Transverse colon (tissue), 4 donors: ENCODE measurements at regions not wholly inside any gene's neighbourhood (a gene's known extent, or its start where the extent isn't known, plus 50 kb on each side); places are given as distances from the start of the nearest gene placed in this dataset.

Experiments used
- DNase-seq: peaks from one replicate; pipeline ENCODE4 v3.0.0-alpha.2; 2019
- H3K27ac ChIP-seq, 4 donors: fragments of 200-600 bp; sonication (generic); 2 replicates each; pipeline ENCODE4 v1.5.1; 2016 to 2018; ENCODE audit warnings: inconsistent platforms in 4 of 4
- H3K27me3 ChIP-seq: fragments of 200-600 bp; sonication (generic); 2 replicates; pipeline ENCODE4 v1.5.1; 2017; ENCODE audit warnings: inconsistent platforms
- H3K36me3 ChIP-seq, 4 donors: fragments of 200-600 bp; sonication (generic); 2 replicates each; pipeline ENCODE4 v1.5.1; 2017 to 2019; ENCODE audit warnings: inconsistent platforms in 4 of 4
- H3K4me1 ChIP-seq, 4 donors: fragments of 200-600 bp; sonication (generic); 2 replicates each; pipeline ENCODE4 v1.5.1; 2017 to 2020; ENCODE audit warnings: inconsistent platforms in 4 of 4
- H3K4me3 ChIP-seq, 4 donors: fragments of 200-600 bp; sonication (generic); 1 replicate in 1 of 4; 2 replicates in 3 of 4; pipeline versions ENCODE4 v1.5.1 to v1.6.1; 2017 to 2019; ENCODE audit warnings: inconsistent platforms in 4 of 4
- H3K9me3 ChIP-seq, 2 donors: fragments of 200-600 bp; sonication (generic); 2 replicates each; pipeline ENCODE4 v1.5.1; 2017 to 2019; ENCODE audit warnings: inconsistent platforms in 2 of 2
- CTCF ChIP-seq, 5 experiments: fragments of 200-600 bp in 3 of 5; fragments of 450-650 bp in 2 of 5; sonication (generic) in 3 of 5; IDR thresholded peaks; 1 replicate in 2 of 5; 2 replicates in 3 of 5; pipeline ENCODE4 v1.5.1; 2016 to 2017; ENCODE audit warnings: antibody characterized with exemption in 5 of 5, inconsistent platforms in 3 of 5, mild to moderate bottlenecking in 2 of 5, moderate library complexity in 1 of 5
- EP300 ChIP-seq: sonication (generic); formaldehyde crosslinking; IDR thresholded peaks from one replicate; pipeline ENCODE4 v1.6.1; 2017; ENCODE audit warnings: antibody characterized with exemption, low read depth
- POLR2A ChIP-seq: fragments of 450-650 bp; IDR thresholded peaks from one replicate; pipeline ENCODE4 v1.6.1; 2016; ENCODE audit warnings: antibody characterized with exemption, mild to moderate bottlenecking, moderate library complexity
- POLR2AphosphoS5 ChIP-seq, 3 donors: sonication (generic); formaldehyde crosslinking; IDR thresholded peaks; one replicate each; pipeline ENCODE4 v1.6.1; 2016; ENCODE audit warnings: antibody characterized with exemption in 3 of 3
- WGBS, 2 donors: methylation state at CpG; one replicate each; pipeline ENCODE4 v1.1.5; 2018; ENCODE audit warnings: low coverage in 1 of 2; 5-methylcytosine and 5-hydroxymethylcytosine counted together
- in situ Hi-C, 4 donors: fragments of 200-750 bp; cut with MboI; loops; one replicate each; pipeline versions ENCODE4 v1.15.0 to v1.15.1; 2017; ENCODE audit warnings: low sequenced_read_pairs in 3 of 4, low pct_ligation_motif_present in 1 of 4, low pct_unique_long_range_greater_than_20kb in 1 of 4
- intact Hi-C: fragments of 100-400 bp; cut with DNase I; formaldehyde crosslinking; loops from one replicate; pipeline ENCODE4 v1.15.1; 2023; ENCODE audit warnings: low total_unique reads

- H3K27me3 ChIP-seq, result no peaks in the 10 kb centered on the region
- no peaks in the 10 kb centered on the region for H3K9me3 ChIP-seq
- DNase-seq, result no peak
- H3K4me1 ChIP-seq, result no peaks in the 10 kb centered on the region
- in situ Hi-C loops (no loop called here), intact Hi-C loops (no loop called here)
- no peaks in the 10 kb centered on the region for H3K36me3 ChIP-seq
- TF ChIP-seq POLR2A (no peak), POLR2AphosphoS5 (IDR thresholded peaks at IDR 0.05) (no peak), CTCF (IDR thresholded peaks at IDR 0.05) (no peak), EP300 (no peak)
- H3K4me3 ChIP-seq, result no peak overlapping the region
- WGBS, 2 donors, result 62 to 86% methylated on average over 1 to 4 of the region's 4 CpGs
- no peak overlapping the region for H3K27ac ChIP-seq
These were observed 185.2 kb downstream of the SOX11 start for GRCh38 chr2:5877360-5877759.

- H3K4me3 ChIP-seq, result no peak overlapping the region
- no peak for DNase-seq
- TF ChIP-seq POLR2A (no peak), CTCF (IDR thresholded peaks at IDR 0.05) (no peak), EP300 (no peak), POLR2AphosphoS5 (IDR thresholded peaks at IDR 0.05) (no peak)
- H3K36me3 ChIP-seq, result no peaks in the 10 kb centered on the region
- in situ Hi-C loops (no loop called here), intact Hi-C loops (no loop called here)
- H3K27ac ChIP-seq, result no peak overlapping the region
- 19 to 29% methylated on average over 5 of the region's 5 CpGs for WGBS, 2 donors
- no peaks in the 10 kb centered on the region for H3K4me1 ChIP-seq
- peaks cover 0 to 3% of the 10 kb centered on the region in 2 donors for H3K9me3 ChIP-seq
- no peaks in the 10 kb centered on the region for H3K27me3 ChIP-seq
These were observed 193.4 kb downstream of the SOX11 start for GRCh38 chr2:5885451-5886173.

GRCh38 chr2:5886462-5886861 is 194.3 kb downstream of the SOX11 start:
- TF ChIP-seq POLR2A (no peak), EP300 (no peak), POLR2AphosphoS5 (IDR thresholded peaks at IDR 0.05) (no peak), CTCF (IDR thresholded peaks at IDR 0.05) (no peak)
- no peak overlapping the region for H3K4me3 ChIP-seq
- no peak overlapping the region for H3K27ac ChIP-seq
- in situ Hi-C loops (no loop called here), intact Hi-C loops (no loop called here)
- H3K4me1 ChIP-seq, result no peaks in the 10 kb centered on the region
- H3K27me3 ChIP-seq, result no peaks in the 10 kb centered on the region
- WGBS, 2 donors, result 75 to 80% methylated on average over 6 of the region's 6 CpGs
- DNase-seq, result no peak
- H3K36me3 ChIP-seq, result no peaks in the 10 kb centered on the region
- peaks cover 0 to 3% of the 10 kb centered on the region in 2 donors for H3K9me3 ChIP-seq

- intact Hi-C loops (no loop called here), in situ Hi-C loops (no loop called here)
- 22 to 33% methylated on average over 1 of the region's 1 CpG for WGBS, 2 donors
- no peak overlapping the region for H3K27ac ChIP-seq
- TF ChIP-seq EP300 (no peak), CTCF (IDR thresholded peaks at IDR 0.05) (no peak), POLR2AphosphoS5 (IDR thresholded peaks at IDR 0.05) (no peak)
- no peak for DNase-seq
- peaks cover 0 to 2% of the 10 kb centered on the region in 2 donors for H3K9me3 ChIP-seq
- H3K27me3 ChIP-seq, result no peaks in the 10 kb centered on the region
- H3K36me3 ChIP-seq, result no peaks in the 10 kb centered on the region
- no peaks in the 10 kb centered on the region for H3K4me1 ChIP-seq
- H3K4me3 ChIP-seq, result no peak overlapping the region
These were observed 195.9 kb downstream of the SOX11 start for GRCh38 chr2:5888126-5888525.
